H1 (cell line): ENCODE measurements at regions not wholly inside any gene's neighbourhood (a gene's known extent, or its start where the extent isn't known, plus 50 kb on each side); places are given as distances from the start of the nearest gene placed in this dataset.

Source experiments
- CTCF ChIA-PET: fragments of 300-600 bp; sonication (Branson Sonifier 250); formaldehyde crosslinking; loops from one replicate; lab custom pipeline; 2021; ENCODE audit not compliant: partially characterized antibody; lab: Charles Lee
- POLR2A ChIA-PET: fragments of 300-600 bp; sonication (Branson Sonifier 250); formaldehyde crosslinking; loops from one replicate; lab custom pipeline; 2021; ENCODE audit warnings: inconsistent platforms; ENCODE audit not compliant: partially characterized antibody; lab: Charles Lee
- DNase-seq, 2 experiments: peaks; one replicate each; pipeline versions ENCODE4 v3.0.0 to v3.0.0-alpha.2; 2010 to 2022; ENCODE audit warnings: low spot score in 2 of 2, low read depth in 1 of 2, mixed read lengths in 1 of 2
- FAIRE-seq: peaks from 2 replicates; lab custom pipeline; 2011; peaks lifted over from hg19 to GRCh38; lab: Jason Lieb, UNC
- H2AFZ ChIP-seq: 2 replicates; pipeline ENCODE4 v1.8.1; 2012; ENCODE audit warnings: low read length, inconsistent platforms
- H2AK5ac ChIP-seq: 2 replicates; pipeline ENCODE4 v1.6.1; 2013; ENCODE audit warnings: low read depth, low read length
- H2BK120ac ChIP-seq: replicated peaks from 2 replicates; pipeline ENCODE3; 2013; ENCODE audit warnings: low read depth, low read length, inconsistent platforms
- H2BK12ac ChIP-seq: 2 replicates; pipeline ENCODE4 v1.6.1; 2013; ENCODE audit warnings: low read depth, low read length
- H2BK15ac ChIP-seq: 2 replicates; pipeline ENCODE4 v1.6.1; 2013; ENCODE audit warnings: low read length
- H2BK20ac ChIP-seq: 2 replicates; pipeline ENCODE4 v1.6.1; 2013; ENCODE audit warnings: low read length
- H2BK5ac ChIP-seq: 2 replicates; pipeline ENCODE4 v1.6.1; 2013; ENCODE audit warnings: low read depth, low read length
- H3K14ac ChIP-seq: 2 replicates; pipeline ENCODE4 v1.6.1; 2013; ENCODE audit warnings: inconsistent platforms; ENCODE audit not compliant: insufficient read length
- H3K18ac ChIP-seq: 2 replicates; pipeline ENCODE4 v1.6.1; 2013; ENCODE audit warnings: low read length; ENCODE audit errors: extremely low read depth
- H3K23ac ChIP-seq: 2 replicates; pipeline ENCODE4 v1.6.1; 2013; ENCODE audit warnings: inconsistent platforms; ENCODE audit not compliant: insufficient read length
- H3K23me2 ChIP-seq: 2 replicates; pipeline ENCODE4 v1.6.1; 2013; ENCODE audit warnings: low read depth, low read length
- H3K27ac ChIP-seq: 2 replicates; pipeline ENCODE4 v1.6.1; 2011; ENCODE audit warnings: low read depth, low read length, inconsistent platforms
- H3K27me3 ChIP-seq, 4 experiments: replicated peaks in 1 of 4; 1 replicate in 1 of 4; 2 replicates in 3 of 4; pipeline versions ENCODE4 v1.6.1 to v1.8.1; 2011 to 2013; ENCODE audit warnings: low read length in 3 of 4, mild to moderate bottlenecking in 3 of 4, inconsistent platforms in 2 of 4, mixed read lengths in 2 of 4, moderate library complexity in 1 of 4; ENCODE audit not compliant: control insufficient read depth in 3 of 4, insufficient read depth in 3 of 4; ENCODE audit errors: extremely low read depth in 1 of 4
- H3K36me3 ChIP-seq, 4 experiments: 2 replicates each; pipeline versions ENCODE4 v1.6.1 to v1.8.1; 2011 to 2013; ENCODE audit warnings: mild to moderate bottlenecking in 4 of 4, low read length in 3 of 4, moderate library complexity in 2 of 4, control low read depth in 1 of 4, inconsistent platforms in 1 of 4; ENCODE audit not compliant: insufficient read depth in 4 of 4, control insufficient read depth in 2 of 4
- H3K4ac ChIP-seq: replicated peaks from 2 replicates; pipeline ENCODE3; 2013; ENCODE audit warnings: low read length, low read depth, mixed read lengths, inconsistent platforms; ENCODE audit not compliant: insufficient read length
- H3K4me1 ChIP-seq, 4 experiments: replicated peaks in 1 of 4; 1 replicate in 1 of 4; 2 replicates in 3 of 4; pipeline versions ENCODE4 v1.6.1 to v1.8.1; 2011 to 2013; ENCODE audit warnings: low read length in 3 of 4, inconsistent platforms in 2 of 4, mixed read lengths in 1 of 4; ENCODE audit not compliant: insufficient read depth in 4 of 4, control insufficient read depth in 3 of 4
- H3K4me2 ChIP-seq, 2 experiments: 2 replicates each; pipeline versions ENCODE4 v1.6.1 to v1.8.1; 2011 to 2013; ENCODE audit warnings: low read depth in 2 of 2, low read length in 2 of 2, control low read depth in 1 of 2, inconsistent platforms in 1 of 2, mild to moderate bottlenecking in 1 of 2; ENCODE audit not compliant: insufficient read depth in 1 of 2
- H3K4me3 ChIP-seq, 4 experiments: fragments of 200-600, 300-600 bp in 1 of 4; sonication (generic), shearing (Covaris generic), sonication (Bioruptor Twin) in 1 of 4; 2 replicates each; pipeline versions ENCODE4 v1.5.1 to v1.8.1; 2011 to 2016; ENCODE audit warnings: low read length in 4 of 4, low read depth in 3 of 4, control low read depth in 2 of 4, inconsistent platforms in 2 of 4, mild to moderate bottlenecking in 2 of 4, mixed read lengths in 1 of 4, moderate library complexity in 1 of 4; ENCODE audit not compliant: insufficient read depth in 2 of 4; ENCODE audit errors: extremely low read depth in 1 of 4
- H3K56ac ChIP-seq: replicated peaks from 2 replicates; pipeline ENCODE3; 2013; ENCODE audit warnings: low read depth, mild to moderate bottlenecking, mixed read lengths, low read length, inconsistent platforms; ENCODE audit not compliant: insufficient read length
- H3K79me1 ChIP-seq: 2 replicates; pipeline ENCODE4 v1.6.1; 2013; ENCODE audit warnings: low read depth, low read length, control low read depth
- H3K79me2 ChIP-seq, 2 experiments: 2 replicates each; pipeline versions ENCODE4 v1.6.1 to v1.8.1; 2012 to 2013; ENCODE audit warnings: low read length in 2 of 2, mild to moderate bottlenecking in 2 of 2, inconsistent platforms in 1 of 2; ENCODE audit not compliant: insufficient read depth in 2 of 2, control insufficient read depth in 1 of 2
- H3K9ac ChIP-seq, 4 experiments: replicated peaks in 1 of 4; 1 replicate in 1 of 4; 2 replicates in 3 of 4; pipeline versions ENCODE4 v1.6.1 to v1.8.1; 2011 to 2013; ENCODE audit warnings: low read depth in 3 of 4, low read length in 3 of 4, control low read depth in 2 of 4, mild to moderate bottlenecking in 2 of 4, moderate library complexity in 2 of 4, inconsistent platforms in 1 of 4; ENCODE audit errors: extremely low read depth in 1 of 4
- H3K9me3 ChIP-seq, 2 experiments: 2 replicates each; pipeline versions ENCODE4 v1.6.1 to v1.8.1; 2012 to 2013; ENCODE audit warnings: mild to moderate bottlenecking in 2 of 2, moderate library complexity in 2 of 2, control low read depth in 1 of 2, inconsistent platforms in 1 of 2, low read depth in 1 of 2, low read length in 1 of 2, mixed read lengths in 1 of 2; ENCODE audit not compliant: insufficient read depth in 2 of 2
- H4K20me1 ChIP-seq, 2 experiments: replicated peaks in 1 of 2; 2 replicates each; pipeline versions ENCODE3 to v1.8.1; 2011 to 2013; ENCODE audit warnings: inconsistent platforms in 2 of 2, low read length in 2 of 2, mild to moderate bottlenecking in 1 of 2; ENCODE audit not compliant: insufficient read depth in 2 of 2, control insufficient read depth in 1 of 2
- H4K5ac ChIP-seq: 2 replicates; pipeline ENCODE4 v1.6.1; 2013; ENCODE audit warnings: low read length, low read depth, mixed read lengths, inconsistent platforms; ENCODE audit not compliant: insufficient read length
- H4K8ac ChIP-seq: 2 replicates; pipeline ENCODE4 v1.8.0; 2013; ENCODE audit warnings: mild to moderate bottlenecking, moderate library complexity, low read length, inconsistent platforms; ENCODE audit not compliant: insufficient read depth; ENCODE audit errors: extremely low read depth
- H4K91ac ChIP-seq: replicated peaks from 2 replicates; pipeline ENCODE3; 2013; ENCODE audit warnings: low read length, mixed read lengths, inconsistent platforms; ENCODE audit not compliant: insufficient read length
- ATF2 ChIP-seq: IDR thresholded peaks from 2 replicates; pipeline ENCODE4 v1.6.1; 2012; ENCODE audit warnings: low read length, inconsistent platforms
- CEBPB ChIP-seq: IDR thresholded peaks from 2 replicates; pipeline ENCODE4 v1.6.1; 2012; ENCODE audit warnings: low read depth, low read length
- CHD2 ChIP-seq: IDR thresholded peaks from 2 replicates; pipeline ENCODE4 v1.6.1; 2012; ENCODE audit warnings: low read length, improper control_type of control experiment
- CTBP2 ChIP-seq: IDR thresholded peaks from 2 replicates; pipeline ENCODE4 v1.7.0; 2011; ENCODE audit warnings: borderline replicate concordance, mild to moderate bottlenecking, moderate library complexity, mixed read lengths, low read length; ENCODE audit not compliant: insufficient read depth, insufficient read length
- HDAC6 ChIP-seq: IDR thresholded peaks from one replicate; pipeline ENCODE4 v1.7.1; 2012; ENCODE audit warnings: low read depth, mild to moderate bottlenecking, inconsistent platforms, low read length, moderate library complexity
- JUND ChIP-seq: IDR thresholded peaks from 2 replicates; pipeline ENCODE4 v1.6.1; 2011; ENCODE audit warnings: mild to moderate bottlenecking, improper control_type of control experiment, low read length
- KDM4A ChIP-seq: IDR thresholded peaks from one replicate; pipeline ENCODE4 v1.7.1; 2012; ENCODE audit warnings: low read depth, mild to moderate bottlenecking, moderate library complexity, low read length, inconsistent platforms; ENCODE audit not compliant: severe bottlenecking
- MAX ChIP-seq: IDR thresholded peaks from 2 replicates; pipeline ENCODE4 v1.6.1; 2012; ENCODE audit warnings: inconsistent platforms
- RAD21 ChIP-seq, 2 experiments: IDR thresholded peaks in 1 of 2; conservative IDR thresholded peaks in 1 of 2; 2 replicates each; pipeline ENCODE4 v1.6.1; 2011; ENCODE audit warnings: low read depth in 2 of 2, low read length in 2 of 2, improper control_type of control experiment in 1 of 2, inconsistent platforms in 1 of 2, mild to moderate bottlenecking in 1 of 2, moderate library complexity in 1 of 2
- SP1 ChIP-seq: IDR thresholded peaks from 2 replicates; pipeline ENCODE4 v1.6.1; 2011; ENCODE audit warnings: low read depth, low read length
- SP2 ChIP-seq: IDR thresholded peaks from 2 replicates; pipeline ENCODE4 v1.6.1; 2012; ENCODE audit warnings: mild to moderate bottlenecking, low read length, inconsistent platforms
- SUZ12 ChIP-seq: fragments of 200-600 bp; sonication (generic); IDR thresholded peaks from 2 replicates; pipeline ENCODE4 v1.6.1; 2012; ENCODE audit warnings: mild to moderate bottlenecking, inconsistent platforms, low read length, moderate library complexity, mixed read lengths
- WGBS, 2 experiments: shearing (Covaris generic) in 1 of 2; methylation state at CpG; one replicate each; pipeline versions ENCODE4 v1.1.6 to v1.1.7; 2013 to 2015; ENCODE audit warnings: low lambda C conversion rate in 2 of 2, mixed read lengths in 2 of 2, inconsistent platforms in 1 of 2, low coverage in 1 of 2, missing lambda C conversion rate in 1 of 2; ENCODE audit not compliant: insufficient replicate concordance in 2 of 2, insufficient coverage in 1 of 2, insufficient read length in 1 of 2; ENCODE audit errors: extremely low coverage in 1 of 2, missing lambda C conversion rate in 1 of 2; 5-methylcytosine and 5-hydroxymethylcytosine counted together

GRCh38 chr2:204477358-204477950 is 67.8 kb upstream of the PARD3B start:
- Histone ChIP-seq H4K5ac (no peak overlapping the region), H3K9me3 (no peaks in the 10 kb centered on the region), H3K79me2 (no peaks in the 10 kb centered on the region), H2BK15ac (no peak overlapping the region), H3K79me1 (no peaks in the 10 kb centered on the region), H3K27ac (no peak overlapping the region), H3K23me2 (no peaks in the 10 kb centered on the region), H2BK20ac (no peak overlapping the region), H3K18ac (no peak overlapping the region), H3K9ac (no peak overlapping the region), H3K14ac (no peak overlapping the region), H3K4ac (no peak overlapping the region), H3K4me1 (no peaks in the 10 kb centered on the region), H4K20me1 (no peaks in the 10 kb centered on the region), H4K8ac (no peak overlapping the region), H2AFZ (no peak overlapping the region), H4K91ac (no peak overlapping the region), H3K4me3 (no peak overlapping the region), H3K27me3 (no peaks in the 10 kb centered on the region), H2BK120ac (no peak overlapping the region), H3K56ac (no peak overlapping the region), H2BK12ac (no peak overlapping the region), H3K23ac (no peak overlapping the region), H2AK5ac (no peak overlapping the region), H2BK5ac (no peak overlapping the region), H3K36me3 (no peaks in the 10 kb centered on the region), H3K4me2 (no peak overlapping the region)
- ChIA-PET CTCF (interaction anchor here (1.1 kb wide), 1 partner anchor 41 kb away, joined by 3 read pairs; no protein-coding TSS in a partner anchor), POLR2A (no interaction called here)
- 91% methylated on average over 4 of the region's 4 CpGs; no CpG with 5 or more reads in 1 of the 2 experiments for WGBS, 2 experiments
- no peak for DNase-seq
- no peak for FAIRE-seq
- TF ChIP-seq KDM4A (no peak), RAD21 (IDR thresholded peaks at IDR 0.05 in 1 of 2, conservative IDR thresholded peaks at IDR 0.05 in 1 of 2; ENCODE audit: low read depth in 2 of 2, low read length in 2 of 2) (no peak), SUZ12 (no peak), MAX (no peak), CEBPB (no peak), SP1 (no peak), HDAC6 (no peak), CTBP2 (no peak), JUND (no peak), CHD2 (no peak), SP2 (no peak), ATF2 (no peak)
